ENCODE measurements at regions not wholly inside any gene's neighbourhood (a gene's known extent, or its start where the extent isn't known, plus 50 kb on each side); places are given as distances from the start of the nearest gene placed in this dataset.

- no peak overlapping the region for H3K4me3 ChIP-seq
- no peaks in the 10 kb centered on the region for H3K9me3 ChIP-seq
- H3K4me1 ChIP-seq (ENCODE audit: low read depth), result no peaks in the 10 kb centered on the region
- no peaks in the 10 kb centered on the region for H3K36me3 ChIP-seq (ENCODE audit: low read depth)
- no peak for DNase-seq
- no peak for ATAC-seq
- intact Hi-C loops (cut with DNase I, micrococcal nuclease), result no loop called here
- TF ChIP-seq CTCF (IDR thresholded peaks at IDR 0.05), result no peak
Measured at GRCh38 chr6:147035886-147036285, 168.3 kb upstream of the STXBP5 start.

GRCh38 chr6:147037881-147038280 is 166.3 kb upstream of the STXBP5 start:
- H3K36me3 ChIP-seq (ENCODE audit: low read depth), result no peaks in the 10 kb centered on the region
- intact Hi-C loops (cut with DNase I, micrococcal nuclease), result no loop called here
- ATAC-seq, result no peak

GRCh38 chr6:147040121-147040910 is 163.9 kb upstream of the STXBP5 start:
- no peaks in the 10 kb centered on the region for H3K4me1 ChIP-seq (ENCODE audit: low read depth)
- ATAC-seq, result no peak
- DNase-seq, result no peak
- intact Hi-C loops (cut with DNase I, micrococcal nuclease), result no loop called here
- no peak overlapping the region for H3K4me3 ChIP-seq
- no peaks in the 10 kb centered on the region for H3K36me3 ChIP-seq (ENCODE audit: low read depth)
- no peak for TF ChIP-seq CTCF (IDR thresholded peaks at IDR 0.05)
- peaks cover 7% of the 10 kb centered on the region for H3K9me3 ChIP-seq

More at GRCh38 chr6:147037881-147038280, 166.3 kb upstream of the STXBP5 start:
- no peak for TF ChIP-seq CTCF (IDR thresholded peaks at IDR 0.05)
- DNase-seq, result no peak
- Histone ChIP-seq H3K4me1 (ENCODE audit: low read depth) (no peaks in the 10 kb centered on the region), H3K9me3 (no peaks in the 10 kb centered on the region), H3K4me3 (no peak overlapping the region)

GRCh38 chr6:147042679-147043078 is 161.5 kb upstream of the STXBP5 start:
- H3K9me3 ChIP-seq, result peaks cover 7% of the 10 kb centered on the region
- no peak overlapping the region for H3K4me3 ChIP-seq
- ATAC-seq (no peak), DNase-seq (no peak)
- TF ChIP-seq CTCF (IDR thresholded peaks at IDR 0.05), result no peak
- no peaks in the 10 kb centered on the region for H3K4me1 ChIP-seq (ENCODE audit: low read depth)
- intact Hi-C loops (cut with DNase I, micrococcal nuclease), result no loop called here
- no peaks in the 10 kb centered on the region for H3K36me3 ChIP-seq (ENCODE audit: low read depth)

- Histone ChIP-seq H3K4me3 (no peak overlapping the region), H3K9me3 (peaks cover 7% of the 10 kb centered on the region), H3K36me3 (ENCODE audit: low read depth) (no peaks in the 10 kb centered on the region), H3K4me1 (ENCODE audit: low read depth) (no peaks in the 10 kb centered on the region)
- no peak for TF ChIP-seq CTCF (IDR thresholded peaks at IDR 0.05)
- ATAC-seq, result no peak
- no peak for DNase-seq
- intact Hi-C loops (cut with DNase I, micrococcal nuclease), result no loop called here
Measured at GRCh38 chr6:147043994-147044477, 160.2 kb upstream of the STXBP5 start.
